SU-DHL-6 (cell line): ENCODE measurements at regions not wholly inside any gene's neighbourhood (a gene's known extent, or its start where the extent isn't known, plus 50 kb on each side); places are given as distances from the start of the nearest gene placed in this dataset.

Experiments
- CTCF ChIP-seq: fragments of 200-600 bp; sonication (generic); IDR thresholded peaks from one replicate; pipeline ENCODE4 v1.5.1; 2017; ENCODE audit warnings: antibody characterized with exemption, mild to moderate bottlenecking, low read length, moderate library complexity; ENCODE audit not compliant: insufficient read depth, poor library complexity, severe bottlenecking
- EZH2phosphoT487 ChIP-seq: fragments of 200-600 bp; sonication (generic), shearing (Covaris generic); conservative IDR thresholded peaks from 2 replicates; pipeline ENCODE4 v1.6.1; 2018; ENCODE audit warnings: mild to moderate bottlenecking, antibody characterized with exemption, low read length, moderate library complexity, mixed read lengths

DNA sequence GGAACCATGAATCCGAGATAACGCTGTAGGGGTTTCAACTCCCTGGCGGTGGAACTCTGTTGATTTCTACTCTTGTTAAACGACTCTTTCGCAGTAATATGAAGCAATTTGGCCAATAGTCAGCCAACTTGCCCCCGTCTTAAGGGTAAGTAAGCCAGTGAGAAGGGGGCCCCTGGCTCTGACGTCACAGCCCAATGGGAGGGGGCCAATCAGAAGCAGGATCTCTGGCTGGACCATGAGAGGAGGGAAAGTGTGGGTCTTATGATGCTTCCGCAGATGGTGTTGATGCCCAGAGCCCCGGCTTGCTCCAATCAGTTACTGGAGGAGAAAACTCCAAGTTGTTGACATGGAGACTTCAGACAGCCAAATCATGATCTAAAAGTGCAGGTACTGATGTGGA lies 242.4 kb downstream of the BMP7 start:
- no peak for TF ChIP-seq CTCF
- no peak for TF ChIP-seq EZH2phosphoT487
